IPS DF 19.7 (cell line): ENCODE measurements at regions not wholly inside any gene's neighbourhood (a gene's known extent, or its start where the extent isn't known, plus 50 kb on each side); places are given as distances from the start of the nearest gene placed in this dataset.
"Not testable (repeated sequence)": the region's sequence is repeated elsewhere in the genome, so short reads cannot be mapped to it uniquely, and the experiment has no call there.

ENCODE experiments used
- DNase-seq: peaks from one replicate; pipeline ENCODE4 v3.0.0-alpha.2; 2013; ENCODE audit warnings: low read depth, low spot score

- no peak for DNase-seq
Observed at GRCh38 chr12:102728506-102729242, 188.4 kb downstream of the PAH start.

- no peak for DNase-seq
Observed at GRCh38 chr12:102726686-102727085, 190.4 kb downstream of the PAH start.

GRCh38 chr12:102722147-102722546, 194.9 kb downstream of the PAH start:
- DNase-seq = peak; percentile 35

GRCh38 chr12:102708108-102708507, 208.9 kb downstream of the PAH start:
- no peak for DNase-seq

- DNase-seq = no peak
Observed at GRCh38 chr12:102702447-102703114, 214.5 kb downstream of the PAH start.

GRCh38 chr12:102696045-102696444, 215.7 kb upstream of the IGF1 start:
- DNase-seq = no peak

GRCh38 chr12:102694903-102695302, 214.5 kb upstream of the IGF1 start:
- no peak for DNase-seq

- DNase-seq = peak; percentile 9
Observed at GRCh38 chr12:102691773-102692555, 211.6 kb upstream of the IGF1 start.

- DNase-seq = no peak
Observed at GRCh38 chr12:102690253-102690652, 209.9 kb upstream of the IGF1 start.

- DNase-seq = no peak
Observed at GRCh38 chr12:102689701-102690100, 209.3 kb upstream of the IGF1 start.

- DNase-seq = no peak
Observed at GRCh38 chr12:102687523-102687922, 207.2 kb upstream of the IGF1 start.

GRCh38 chr12:102685841-102686240, 205.5 kb upstream of the IGF1 start:
- DNase-seq = no peak

- no peak for DNase-seq
Observed at GRCh38 chr12:102685172-102685571, 204.8 kb upstream of the IGF1 start.

- DNase-seq = no peak
Observed at GRCh38 chr12:102682366-102683289, 202.3 kb upstream of the IGF1 start.

- DNase-seq = no peak
Observed at GRCh38 chr12:102681747-102682146, 201.4 kb upstream of the IGF1 start.

GRCh38 chr12:102681309-102681708, 200.9 kb upstream of the IGF1 start:
- DNase-seq = no peak

GRCh38 chr12:102680304-102680703, 199.9 kb upstream of the IGF1 start:
- DNase-seq = no peak

GRCh38 chr12:102676812-102677211, 196.4 kb upstream of the IGF1 start:
- DNase-seq = no peak

GRCh38 chr12:102675672-102676071, 195.3 kb upstream of the IGF1 start:
- no peak for DNase-seq

GRCh38 chr12:102673606-102674005, 193.2 kb upstream of the IGF1 start:
- DNase-seq = no peak

- not testable (repeated sequence) for DNase-seq
Observed at GRCh38 chr12:102672212-102672611, 191.8 kb upstream of the IGF1 start.
